Chondrocyte (in vitro differentiated cells): ENCODE measurements at regions not wholly inside any gene's neighbourhood (a gene's known extent, or its start where the extent isn't known, plus 50 kb on each side); places are given as distances from the start of the nearest gene placed in this dataset.

Source experiments
- DNase-seq: peaks from one replicate; pipeline ENCODE4 v3.0.0; 2021; ENCODE audit warnings: mixed read lengths, low spot score
- H3K27ac Mint-ChIP-seq: one replicate; pipeline ENCODE4 v1.8.0; 2021; ENCODE audit warnings: mild to moderate bottlenecking, moderate library complexity, mixed read lengths; ENCODE audit not compliant: unreplicated experiment
- H3K27me3 Mint-ChIP-seq: 2 replicates; pipeline ENCODE4 v1.8.0; 2021; ENCODE audit warnings: low read depth, mixed read lengths
- H3K36me3 Mint-ChIP-seq: 2 replicates; pipeline ENCODE4 v1.8.0; 2021; ENCODE audit warnings: low read depth, mixed read lengths
- H3K4me1 Mint-ChIP-seq: 2 replicates; pipeline ENCODE4 v1.8.0; 2021; ENCODE audit warnings: low read depth, mild to moderate bottlenecking, mixed read lengths
- H3K4me3 Mint-ChIP-seq: one replicate; pipeline ENCODE4 v1.8.0; 2021; ENCODE audit warnings: mild to moderate bottlenecking, moderate library complexity, mixed read lengths; ENCODE audit not compliant: unreplicated experiment
- H3K9me3 Mint-ChIP-seq: 2 replicates; pipeline ENCODE4 v1.8.0; 2021; ENCODE audit warnings: low read depth, mixed read lengths
- TF ChIP-seq, protein P1 (sequence below): fragments of 200-600 bp; sonication (generic); IDR thresholded peaks from 2 replicates; pipeline ENCODE4 v1.5.0; 2021; ENCODE audit warnings: antibody characterized with exemption, mild to moderate bottlenecking, moderate library complexity

DNA sequence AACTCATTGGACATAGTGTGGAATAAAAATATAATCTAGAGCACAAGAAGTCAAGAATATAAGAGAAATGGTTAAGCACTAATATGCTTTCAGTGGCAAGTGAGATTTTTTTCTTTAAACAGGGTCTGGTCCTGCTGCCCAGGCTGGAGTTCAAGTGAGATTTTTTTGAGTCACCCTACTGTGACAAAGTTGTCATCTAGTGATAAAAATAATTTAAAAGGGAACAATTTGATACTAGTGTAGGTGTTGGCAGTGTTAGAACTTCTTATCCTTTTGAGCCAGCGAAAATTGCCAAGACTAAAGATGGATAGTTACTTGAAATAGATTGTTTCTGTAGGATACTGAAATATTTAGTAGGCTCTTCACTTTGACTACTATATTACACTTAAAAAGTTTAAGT lies 67.9 kb upstream of the TECRL start:
- DNase-seq = no peak
- Mint-ChIP-seq H3K4me3 (no peak overlapping the region), H3K4me1 (no peaks in the 10 kb centered on the region), H3K27me3 (no peaks in the 10 kb centered on the region), H3K36me3 (no peaks in the 10 kb centered on the region), H3K9me3 (no peaks in the 10 kb centered on the region), H3K27ac (no peak overlapping the region)
- TF ChIP-seq, protein P1, sequence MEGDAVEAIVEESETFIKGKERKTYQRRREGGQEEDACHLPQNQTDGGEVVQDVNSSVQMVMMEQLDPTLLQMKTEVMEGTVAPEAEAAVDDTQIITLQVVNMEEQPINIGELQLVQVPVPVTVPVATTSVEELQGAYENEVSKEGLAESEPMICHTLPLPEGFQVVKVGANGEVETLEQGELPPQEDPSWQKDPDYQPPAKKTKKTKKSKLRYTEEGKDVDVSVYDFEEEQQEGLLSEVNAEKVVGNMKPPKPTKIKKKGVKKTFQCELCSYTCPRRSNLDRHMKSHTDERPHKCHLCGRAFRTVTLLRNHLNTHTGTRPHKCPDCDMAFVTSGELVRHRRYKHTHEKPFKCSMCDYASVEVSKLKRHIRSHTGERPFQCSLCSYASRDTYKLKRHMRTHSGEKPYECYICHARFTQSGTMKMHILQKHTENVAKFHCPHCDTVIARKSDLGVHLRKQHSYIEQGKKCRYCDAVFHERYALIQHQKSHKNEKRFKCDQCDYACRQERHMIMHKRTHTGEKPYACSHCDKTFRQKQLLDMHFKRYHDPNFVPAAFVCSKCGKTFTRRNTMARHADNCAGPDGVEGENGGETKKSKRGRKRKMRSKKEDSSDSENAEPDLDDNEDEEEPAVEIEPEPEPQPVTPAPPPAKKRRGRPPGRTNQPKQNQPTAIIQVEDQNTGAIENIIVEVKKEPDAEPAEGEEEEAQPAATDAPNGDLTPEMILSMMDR = no peak

DNA sequence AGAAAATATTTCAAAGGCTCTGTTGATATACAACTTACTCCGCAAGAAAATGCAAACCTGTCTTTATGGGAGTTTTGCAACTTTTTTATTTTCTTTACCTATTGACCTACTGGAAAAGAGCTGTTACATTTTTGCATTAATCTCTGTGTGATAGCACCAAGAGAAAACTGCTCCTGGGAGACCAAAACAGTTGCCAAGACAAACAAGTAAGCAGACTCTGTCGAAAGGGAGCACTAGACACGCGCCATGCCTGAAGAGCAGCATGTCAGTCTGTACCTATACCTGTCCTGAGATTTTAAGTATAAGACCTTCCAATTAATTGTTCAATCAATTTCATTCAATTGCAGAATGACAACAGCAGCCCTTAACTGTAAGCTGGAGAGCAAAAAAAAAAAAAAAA lies 56.0 kb upstream of the TECRL start:
- H3K27me3 Mint-ChIP-seq = no peaks in the 10 kb centered on the region
- TF ChIP-seq, protein P1 = no peak
- H3K36me3 Mint-ChIP-seq = no peaks in the 10 kb centered on the region
- H3K9me3 Mint-ChIP-seq = no peaks in the 10 kb centered on the region
- no peak overlapping the region for H3K4me3 Mint-ChIP-seq
- DNase-seq = no peak
- H3K27ac Mint-ChIP-seq = no peak overlapping the region
- no peaks in the 10 kb centered on the region for H3K4me1 Mint-ChIP-seq

DNA sequence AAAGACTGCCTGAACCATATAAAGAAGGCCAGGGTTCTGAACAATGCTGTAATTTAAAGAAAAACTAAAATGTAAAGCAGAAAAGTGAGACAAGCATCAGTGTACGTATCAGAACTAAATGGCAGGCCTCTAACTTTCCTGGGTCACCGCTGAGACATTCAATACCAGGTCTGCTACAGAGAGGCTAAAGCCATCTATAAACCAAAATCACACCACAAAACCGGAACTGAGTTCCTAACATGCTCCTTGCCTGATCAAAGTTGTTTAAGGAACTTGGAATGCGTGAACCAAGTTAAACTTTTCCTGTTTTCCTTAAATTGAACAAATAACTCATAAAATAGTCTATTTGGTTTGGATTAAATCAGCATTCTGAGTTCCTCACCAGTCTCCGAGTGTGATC lies 55.3 kb upstream of the TECRL start:
- no peak overlapping the region for H3K4me3 Mint-ChIP-seq
- TF ChIP-seq, protein P1 = no peak
- H3K27me3 Mint-ChIP-seq = no peaks in the 10 kb centered on the region
- H3K9me3 Mint-ChIP-seq = no peaks in the 10 kb centered on the region
- DNase-seq = no peak
- H3K36me3 Mint-ChIP-seq = no peaks in the 10 kb centered on the region
- H3K27ac Mint-ChIP-seq = no peak overlapping the region
- H3K4me1 Mint-ChIP-seq = no peaks in the 10 kb centered on the region
